ENCODE measurements at regions not wholly inside any gene's neighbourhood (a gene's known extent, or its start where the extent isn't known, plus 50 kb on each side); places are given as distances from the start of the nearest gene placed in this dataset.
A peak's percentile ranks its signal among the peaks of the same experiment; 100 is the strongest.

DNA sequence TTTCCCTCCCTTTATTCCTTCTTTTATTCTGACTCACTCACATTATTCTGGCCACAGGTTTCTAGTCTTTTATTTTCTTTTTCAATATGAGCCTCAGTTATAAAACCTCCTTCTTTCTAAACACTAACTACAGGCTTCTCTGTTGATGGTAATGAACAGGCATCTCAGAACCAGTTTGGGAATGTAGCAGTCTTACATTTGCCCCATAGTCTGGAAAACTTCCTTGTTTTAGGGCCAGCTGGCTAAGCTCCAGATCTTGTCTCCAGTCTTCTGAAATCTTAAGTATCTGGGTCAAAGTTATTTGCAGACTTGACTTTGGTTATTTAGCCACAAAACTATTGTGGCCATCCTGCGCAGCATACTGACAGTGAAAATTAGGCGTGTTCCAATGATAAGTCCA, 97.0 kb upstream of the MAN1A1 start:
- peak; percentile 83 for DNase-seq (ENCODE audit: low read depth)
- in situ Hi-C loops (cut with HindIII; ENCODE audit: low sequenced_read_pairs) = no loop called here
- H3K4me3 ChIP-seq (ENCODE audit: low read depth, low read length) = no peak overlapping the region
- TF ChIP-seq, protein P1, sequence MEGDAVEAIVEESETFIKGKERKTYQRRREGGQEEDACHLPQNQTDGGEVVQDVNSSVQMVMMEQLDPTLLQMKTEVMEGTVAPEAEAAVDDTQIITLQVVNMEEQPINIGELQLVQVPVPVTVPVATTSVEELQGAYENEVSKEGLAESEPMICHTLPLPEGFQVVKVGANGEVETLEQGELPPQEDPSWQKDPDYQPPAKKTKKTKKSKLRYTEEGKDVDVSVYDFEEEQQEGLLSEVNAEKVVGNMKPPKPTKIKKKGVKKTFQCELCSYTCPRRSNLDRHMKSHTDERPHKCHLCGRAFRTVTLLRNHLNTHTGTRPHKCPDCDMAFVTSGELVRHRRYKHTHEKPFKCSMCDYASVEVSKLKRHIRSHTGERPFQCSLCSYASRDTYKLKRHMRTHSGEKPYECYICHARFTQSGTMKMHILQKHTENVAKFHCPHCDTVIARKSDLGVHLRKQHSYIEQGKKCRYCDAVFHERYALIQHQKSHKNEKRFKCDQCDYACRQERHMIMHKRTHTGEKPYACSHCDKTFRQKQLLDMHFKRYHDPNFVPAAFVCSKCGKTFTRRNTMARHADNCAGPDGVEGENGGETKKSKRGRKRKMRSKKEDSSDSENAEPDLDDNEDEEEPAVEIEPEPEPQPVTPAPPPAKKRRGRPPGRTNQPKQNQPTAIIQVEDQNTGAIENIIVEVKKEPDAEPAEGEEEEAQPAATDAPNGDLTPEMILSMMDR (IDR thresholded peaks at IDR 0.05; ENCODE audit: low read depth, low read length, missing control alignments) = no peak

DNA sequence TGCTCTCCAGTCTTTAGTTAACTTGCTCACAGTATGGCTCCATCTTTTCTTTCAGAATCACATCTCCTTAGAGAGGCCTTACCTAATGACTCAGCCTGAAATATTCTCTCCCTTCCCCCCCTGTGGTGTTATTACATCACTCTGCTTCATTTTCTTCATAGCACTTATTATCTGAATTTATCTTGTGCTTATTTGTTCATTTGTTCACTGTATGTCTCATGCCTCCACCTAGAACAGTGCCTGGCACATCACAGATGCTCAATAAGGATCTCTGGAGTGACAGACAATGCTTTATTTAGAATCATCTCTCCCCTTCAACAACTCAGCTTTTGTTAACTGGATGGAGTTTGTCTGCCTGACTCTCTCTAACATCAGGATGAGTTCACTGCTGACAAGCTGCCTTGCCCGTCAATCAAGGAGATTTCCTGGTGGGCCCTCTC, 96.6 kb upstream of the MAN1A1 start:
- TF ChIP-seq, protein P1 (IDR thresholded peaks at IDR 0.05; ENCODE audit: low read depth, low read length, missing control alignments) = no peak
- DNase-seq (ENCODE audit: low read depth) = peak; percentile 71
- in situ Hi-C loops (cut with HindIII; ENCODE audit: low sequenced_read_pairs) = no loop called here
- H3K4me3 ChIP-seq (ENCODE audit: low read depth, low read length) = no peak overlapping the region

DNA sequence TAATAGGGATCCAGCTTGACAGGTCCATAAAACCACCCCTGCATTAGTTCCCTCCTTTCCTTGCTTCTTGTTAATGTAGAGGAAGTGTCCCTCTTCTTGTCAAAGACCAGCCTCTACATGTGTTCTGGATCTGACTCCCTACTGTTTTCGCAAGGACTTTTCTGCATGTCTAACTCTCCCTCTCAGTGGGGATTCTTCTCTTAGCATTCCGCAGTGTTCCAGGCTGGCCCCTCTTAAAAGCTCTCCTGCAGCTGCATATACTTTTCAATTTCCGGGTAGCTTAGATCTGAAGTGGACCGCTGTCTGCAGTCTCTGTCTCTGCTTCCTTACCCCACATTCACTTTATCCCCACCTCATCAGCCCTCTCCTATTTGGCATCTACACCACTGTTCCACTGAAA, 96.1 kb upstream of the MAN1A1 start:
- in situ Hi-C loops (cut with HindIII; ENCODE audit: low sequenced_read_pairs) = no loop called here
- no peak for DNase-seq (ENCODE audit: low read depth)

DNA sequence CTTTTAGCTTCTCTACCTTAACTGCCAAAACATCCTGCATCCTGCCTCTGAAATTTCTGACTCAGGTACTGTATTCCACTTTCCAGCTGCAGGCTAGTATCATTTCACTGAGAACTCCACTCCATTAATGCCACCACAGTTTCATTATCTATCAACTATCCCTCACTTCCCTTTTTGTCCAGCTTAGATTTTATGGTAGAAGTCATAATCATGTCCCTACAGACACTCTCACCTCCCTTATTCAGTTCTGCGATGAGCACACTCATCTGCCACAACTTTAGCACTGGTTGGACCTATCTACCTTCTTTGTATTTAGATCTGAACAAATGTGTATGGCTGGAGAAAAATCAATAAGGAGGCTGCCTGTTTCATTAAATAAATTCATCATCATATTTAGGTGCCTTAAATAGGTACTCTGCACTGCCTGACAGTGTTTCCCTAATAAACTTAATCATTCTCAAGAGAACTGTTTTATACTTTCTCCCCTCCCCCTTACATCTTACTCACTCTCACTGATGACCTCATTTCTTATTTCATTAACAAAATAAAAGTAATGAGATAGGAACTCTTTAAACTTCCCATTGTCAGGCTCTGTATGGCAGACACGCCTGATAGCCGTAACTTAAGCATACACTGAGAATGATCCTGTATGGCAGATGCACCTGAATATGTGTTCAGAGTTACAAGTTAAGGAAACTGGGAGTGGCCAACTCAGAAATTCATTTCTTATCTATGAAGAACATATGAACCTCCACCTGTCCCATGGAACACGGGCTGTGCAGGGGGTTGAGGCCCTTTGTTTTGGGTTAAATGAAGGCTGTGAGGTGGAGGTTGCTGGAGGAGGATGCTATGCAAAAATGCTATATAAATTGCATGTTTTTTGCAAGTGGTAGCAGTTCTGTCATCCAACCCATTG, 95.3 kb upstream of the MAN1A1 start:
- in situ Hi-C loops (cut with HindIII; ENCODE audit: low sequenced_read_pairs) = no loop called here
- TF ChIP-seq, protein P1 (IDR thresholded peaks at IDR 0.05; ENCODE audit: low read depth, low read length, missing control alignments) = no peak
- no peak for DNase-seq (ENCODE audit: low read depth)
- H3K4me3 ChIP-seq (ENCODE audit: low read depth, low read length) = no peak overlapping the region

More for the DNA sequence above, 96.1 kb upstream of the MAN1A1 start:
- TF ChIP-seq, protein P1 (IDR thresholded peaks at IDR 0.05; ENCODE audit: low read depth, low read length, missing control alignments) = no peak
- no peak overlapping the region for H3K4me3 ChIP-seq (ENCODE audit: low read depth, low read length)

DNA sequence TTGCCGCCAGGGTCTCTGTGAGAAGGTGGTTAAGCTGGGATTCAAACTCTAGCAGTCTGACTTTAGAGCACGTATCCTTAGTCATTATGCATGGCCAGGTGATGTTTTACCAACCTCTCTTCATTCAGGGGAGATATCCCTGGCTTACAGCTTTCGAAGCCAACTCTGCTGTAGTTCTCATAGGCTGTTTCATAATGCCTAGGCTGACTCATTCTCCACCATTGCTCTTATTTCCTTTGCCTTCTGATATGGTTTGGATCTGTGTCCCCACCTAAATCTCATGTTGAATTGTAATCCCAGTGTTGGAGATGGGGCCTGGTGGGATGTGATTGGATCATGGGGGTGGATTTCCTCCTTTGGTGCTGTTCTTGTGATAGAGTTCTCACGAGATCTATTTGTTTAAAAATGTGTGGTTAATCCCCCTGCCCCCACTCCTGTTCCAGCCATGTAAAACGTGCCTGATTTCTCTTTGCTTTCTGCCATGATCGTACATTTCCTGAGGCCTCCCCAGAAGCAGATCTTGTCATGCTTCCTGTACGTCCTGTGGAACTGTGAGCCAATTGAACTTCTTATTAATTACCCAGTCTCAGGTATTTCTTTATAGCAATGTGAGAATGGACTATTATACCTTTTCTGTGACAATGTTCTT, 94.6 kb upstream of the MAN1A1 start:
- in situ Hi-C loops (cut with HindIII; ENCODE audit: low sequenced_read_pairs) = no loop called here
- TF ChIP-seq, protein P1 (IDR thresholded peaks at IDR 0.05; ENCODE audit: low read depth, low read length, missing control alignments) = no peak
- DNase-seq (ENCODE audit: low read depth) = no peak
- no peak overlapping the region for H3K4me3 ChIP-seq (ENCODE audit: low read depth, low read length)

DNA sequence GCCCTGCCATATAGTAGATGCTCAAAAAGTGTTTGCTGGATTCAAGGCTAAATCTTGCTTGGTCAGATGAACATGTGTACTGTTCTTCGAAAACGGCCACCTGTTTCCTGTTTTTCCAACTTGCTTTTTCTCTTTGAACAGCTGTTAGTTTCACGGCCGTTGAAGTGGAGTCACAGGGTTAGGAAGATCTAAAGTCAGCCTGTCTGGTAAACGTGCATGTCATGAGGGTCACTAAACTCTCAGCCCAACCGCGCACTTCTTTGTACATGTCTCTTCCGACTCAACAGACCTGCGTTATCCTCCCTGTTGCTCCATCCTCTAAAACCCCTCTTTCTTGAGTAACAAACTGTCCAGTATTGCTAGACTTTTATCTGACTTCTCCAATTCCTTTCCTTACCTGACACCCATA, 93.2 kb upstream of the MAN1A1 start:
- TF ChIP-seq, protein P1 (IDR thresholded peaks at IDR 0.05; ENCODE audit: low read depth, low read length, missing control alignments) = no peak
- in situ Hi-C loops (cut with HindIII; ENCODE audit: low sequenced_read_pairs) = no loop called here
- DNase-seq (ENCODE audit: low read depth) = no peak
- no peak overlapping the region for H3K4me3 ChIP-seq (ENCODE audit: low read depth, low read length)
